GM18909 (cell line): ENCODE measurements at regions not wholly inside any gene's neighbourhood (a gene's known extent, or its start where the extent isn't known, plus 50 kb on each side); places are given as distances from the start of the nearest gene placed in this dataset.

ENCODE experiments used
- ATAC-seq: cut with Tn5 transposase; IDR thresholded peaks from one replicate; pipeline ENCODE4 v1.9.1; 2021; ENCODE audit warnings: mild to moderate bottlenecking; ENCODE audit not compliant: unreplicated experiment, poor library complexity

DNA sequence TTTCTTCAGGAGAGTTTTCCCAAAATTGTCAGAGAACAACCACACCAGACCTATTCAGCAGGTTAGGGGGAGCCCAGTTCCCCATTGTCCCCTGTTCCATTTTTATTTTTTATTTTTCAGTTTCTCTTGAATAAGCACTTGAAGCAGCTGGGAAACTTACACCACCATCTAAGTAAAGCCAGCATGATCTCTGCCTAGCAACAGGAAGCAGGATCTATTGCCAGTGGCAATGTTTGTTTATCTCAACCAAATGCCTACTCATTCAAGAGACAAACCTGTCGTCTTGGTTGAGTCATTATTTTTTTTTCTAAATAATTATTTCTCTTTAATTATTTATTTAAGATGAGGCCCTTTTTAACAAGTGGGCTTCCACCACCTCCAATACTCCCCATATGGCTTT, 379.3 kb downstream of the PLK2 start:
- ATAC-seq, result no peak

DNA sequence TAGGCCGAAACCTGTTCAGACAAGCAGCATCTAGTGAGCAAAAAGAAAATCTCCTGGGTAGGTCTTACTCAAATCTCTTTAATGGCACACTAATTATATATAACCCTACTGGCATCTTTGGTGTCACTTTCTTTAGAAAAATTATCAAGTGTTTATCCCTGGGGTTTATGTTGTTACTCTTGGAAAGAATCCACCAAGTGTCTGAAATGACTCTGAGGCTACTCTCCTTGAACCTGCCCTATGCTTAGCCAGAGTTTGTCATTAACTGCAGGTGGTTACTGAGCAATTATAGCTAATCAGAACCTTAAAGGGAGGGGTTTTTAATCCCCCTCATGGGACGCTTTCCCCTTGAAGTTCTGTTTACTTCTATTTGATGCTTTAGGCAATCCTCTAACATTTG, 381.9 kb downstream of the PLK2 start:
- no peak for ATAC-seq

DNA sequence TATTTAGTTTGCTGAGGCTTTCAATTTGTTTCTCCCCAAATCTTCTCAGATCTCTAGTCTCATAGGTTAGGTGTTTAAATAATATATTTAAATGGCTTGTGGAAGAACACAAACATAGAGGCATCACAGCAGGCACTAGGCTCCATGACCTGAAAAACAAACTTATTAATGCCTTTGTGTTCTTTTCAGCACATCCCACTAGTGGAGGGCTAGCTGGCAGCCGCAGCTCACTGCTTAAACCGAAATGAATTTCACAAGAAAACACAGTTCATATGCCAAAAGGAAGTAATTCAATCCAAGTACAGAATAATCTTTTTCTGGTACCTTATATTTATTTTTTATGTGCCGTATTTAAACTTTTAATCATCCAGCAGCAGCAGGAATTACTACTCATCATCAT, 382.5 kb downstream of the PLK2 start:
- no peak for ATAC-seq

DNA sequence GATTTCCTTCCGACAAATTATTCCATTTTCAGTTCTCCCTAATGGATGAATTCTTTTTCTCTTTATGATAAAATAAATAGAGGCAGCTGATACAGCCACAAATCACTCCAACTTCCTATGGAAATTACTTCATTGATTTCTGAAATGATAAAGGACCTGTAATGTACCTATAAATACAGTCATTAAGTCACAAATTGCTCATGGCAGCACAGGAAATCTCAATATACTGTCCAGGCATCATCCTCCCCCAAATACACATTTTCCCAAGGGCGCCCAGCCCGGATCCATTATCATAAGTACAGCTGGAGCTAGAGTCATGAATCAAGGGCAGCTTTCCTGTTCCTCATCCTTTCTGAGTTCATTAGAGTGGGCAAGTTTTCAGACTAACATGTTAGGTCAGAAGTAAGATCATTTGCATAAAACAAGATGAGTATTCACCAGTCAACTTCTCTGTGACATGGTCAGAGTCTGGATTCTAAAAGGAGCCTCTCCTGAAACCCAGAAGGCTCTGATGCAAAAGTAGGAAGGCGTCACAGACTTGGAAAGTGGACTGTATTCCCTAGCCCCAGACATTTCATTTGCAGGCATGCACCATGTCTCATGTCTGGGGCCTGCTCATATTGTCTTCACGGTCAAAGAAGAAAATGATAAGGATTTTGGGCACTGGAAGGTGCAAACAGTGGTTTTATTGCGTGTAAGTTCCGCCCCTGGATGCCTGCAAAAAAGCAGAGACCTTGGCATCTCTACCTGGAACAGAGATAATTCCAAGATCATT, 383.2 kb downstream of the PLK2 start:
- ATAC-seq, result no peak

DNA sequence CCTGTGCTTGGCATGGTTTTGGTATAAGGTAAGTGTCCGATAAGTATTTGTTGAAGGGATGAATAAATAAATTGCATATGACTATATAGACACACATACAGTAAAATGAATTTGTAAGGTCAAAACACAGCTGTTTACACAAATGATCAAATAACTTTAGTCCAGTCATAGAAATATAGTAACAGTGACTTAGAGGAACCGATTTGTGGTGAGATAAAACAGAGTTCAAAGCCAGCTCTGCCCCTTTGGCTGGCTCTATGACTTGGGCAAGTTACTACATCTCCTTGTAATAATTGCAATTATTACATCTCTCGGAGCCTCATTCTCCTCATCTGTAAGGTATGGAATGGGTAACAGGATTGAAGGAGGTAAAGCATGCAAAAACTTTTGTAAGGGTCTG, 384.0 kb downstream of the PLK2 start:
- no peak for ATAC-seq

DNA sequence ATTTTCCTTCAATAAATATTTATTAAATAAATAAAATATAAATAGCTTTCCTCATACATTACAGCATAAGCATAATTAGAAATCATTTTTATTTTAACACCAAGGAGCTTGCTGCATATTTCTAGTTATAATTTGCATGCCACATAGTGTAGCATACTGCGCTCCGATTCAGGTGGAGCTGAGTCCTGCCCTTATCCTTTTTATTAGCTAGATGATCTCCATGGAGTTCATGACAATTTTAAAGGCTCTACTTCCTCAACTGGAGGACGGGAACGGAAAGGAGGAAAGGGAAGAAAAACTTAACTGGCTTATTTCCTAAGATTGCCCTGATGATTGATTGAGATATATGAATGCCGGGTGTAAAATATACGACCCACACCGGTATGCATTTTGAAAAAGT, 385.2 kb downstream of the PLK2 start:
- ATAC-seq, result no peak

DNA sequence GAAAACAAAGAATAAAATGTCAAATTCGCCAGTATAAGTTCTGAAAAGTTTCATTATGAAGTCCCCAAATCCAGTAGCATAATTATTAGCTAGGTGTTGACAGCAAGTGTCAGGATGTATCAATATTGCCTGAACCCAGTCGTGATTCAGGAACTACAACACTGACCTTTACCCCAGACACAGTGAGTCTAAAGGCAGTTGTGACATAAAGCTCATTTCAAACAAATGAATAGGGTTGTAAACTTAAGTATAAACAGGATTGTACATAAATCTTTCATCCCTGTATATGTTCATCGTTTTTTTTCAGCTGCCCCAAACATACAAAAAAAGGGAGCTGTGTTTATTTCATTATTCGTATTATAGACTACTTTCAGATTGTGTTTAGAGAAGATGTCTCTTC, 385.7 kb downstream of the PLK2 start:
- no peak for ATAC-seq

DNA sequence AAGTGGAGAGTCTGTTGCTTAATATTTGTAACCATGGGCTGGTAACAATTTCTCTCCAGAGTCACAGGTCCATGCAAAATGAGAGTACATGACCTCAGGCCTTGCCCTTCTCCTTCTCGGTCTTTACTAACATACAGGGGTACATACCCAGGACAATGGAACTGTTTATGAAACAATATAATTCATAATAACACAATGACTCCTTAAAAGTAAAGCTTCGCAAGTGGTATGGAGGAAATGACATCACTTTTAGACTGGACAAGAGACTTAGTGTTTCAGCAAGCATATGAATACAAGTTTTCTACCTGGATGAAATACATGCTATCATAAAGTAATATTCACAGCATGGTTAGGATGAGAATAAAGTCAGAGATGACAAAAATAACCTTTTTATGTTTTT, 386.6 kb downstream of the PLK2 start:
- ATAC-seq, result no peak

DNA sequence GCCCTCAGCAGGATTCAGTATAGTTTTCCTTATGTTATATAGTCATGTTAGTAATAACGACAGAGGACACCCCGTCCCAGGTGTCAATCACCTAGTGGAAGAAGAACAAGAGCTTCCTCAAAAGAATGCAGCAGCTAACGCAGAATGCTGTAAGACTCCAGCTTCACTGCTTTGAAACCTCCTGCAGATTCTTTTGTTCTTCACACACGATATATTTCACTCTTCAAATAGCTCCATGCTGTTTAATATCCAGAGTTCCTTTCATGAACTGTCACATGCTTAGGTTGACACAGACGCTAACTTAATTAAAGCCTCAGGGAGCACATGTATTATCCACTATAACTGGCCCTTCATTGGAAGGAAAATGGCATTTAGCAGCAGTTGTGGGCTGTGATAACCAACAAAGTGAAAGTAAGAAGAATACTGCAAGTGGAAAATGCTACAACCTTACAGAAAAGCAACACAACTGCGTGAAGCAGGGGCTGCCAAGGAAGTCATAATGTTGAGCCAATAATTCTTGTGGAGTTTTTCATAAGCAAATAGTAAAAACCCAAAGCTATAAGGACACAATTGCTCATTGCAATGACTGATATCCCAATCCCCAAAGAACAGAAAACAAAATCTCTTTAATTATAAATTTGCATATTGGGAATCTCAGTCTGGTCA, 387.5 kb downstream of the PLK2 start:
- no peak for ATAC-seq

DNA sequence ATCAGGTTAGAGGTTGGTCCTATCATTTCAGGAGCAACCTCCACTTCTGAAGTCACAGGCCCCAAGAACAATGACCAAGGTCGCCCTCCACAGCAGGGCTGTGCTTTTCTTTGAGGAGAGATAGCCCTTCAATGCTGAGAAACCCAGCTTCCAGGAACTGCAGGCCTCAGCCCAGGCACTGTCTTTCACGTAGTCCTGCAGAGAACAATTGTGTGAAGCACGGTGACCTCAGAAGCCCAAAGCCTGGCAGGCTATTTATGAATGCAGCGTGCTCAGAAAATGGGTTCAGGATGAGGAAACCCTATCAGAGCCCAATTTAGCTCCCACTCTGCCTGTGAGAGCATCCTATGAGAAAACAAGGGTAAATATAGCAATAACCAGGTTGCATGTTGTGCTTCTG, 388.3 kb downstream of the PLK2 start:
- no peak for ATAC-seq

DNA sequence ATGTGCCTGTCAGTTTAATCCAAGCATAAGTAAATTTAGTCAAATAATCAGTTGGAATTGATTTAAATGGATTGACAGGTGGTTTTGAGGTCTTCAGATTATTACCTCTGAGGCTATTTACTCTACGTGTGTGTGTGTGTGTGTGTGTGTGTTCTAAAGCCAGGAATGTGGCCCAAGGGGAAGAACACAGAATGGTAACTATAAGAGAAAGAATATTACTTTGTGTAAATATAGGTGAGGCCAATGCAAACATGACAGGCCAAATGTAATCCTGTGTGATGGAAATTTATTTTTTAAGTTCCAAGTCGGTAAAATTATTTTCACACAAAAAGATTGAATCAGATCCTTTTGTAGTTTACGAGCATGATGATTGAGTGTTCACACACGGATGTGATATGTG, 390.0 kb downstream of the PLK2 start:
- ATAC-seq, result no peak

DNA sequence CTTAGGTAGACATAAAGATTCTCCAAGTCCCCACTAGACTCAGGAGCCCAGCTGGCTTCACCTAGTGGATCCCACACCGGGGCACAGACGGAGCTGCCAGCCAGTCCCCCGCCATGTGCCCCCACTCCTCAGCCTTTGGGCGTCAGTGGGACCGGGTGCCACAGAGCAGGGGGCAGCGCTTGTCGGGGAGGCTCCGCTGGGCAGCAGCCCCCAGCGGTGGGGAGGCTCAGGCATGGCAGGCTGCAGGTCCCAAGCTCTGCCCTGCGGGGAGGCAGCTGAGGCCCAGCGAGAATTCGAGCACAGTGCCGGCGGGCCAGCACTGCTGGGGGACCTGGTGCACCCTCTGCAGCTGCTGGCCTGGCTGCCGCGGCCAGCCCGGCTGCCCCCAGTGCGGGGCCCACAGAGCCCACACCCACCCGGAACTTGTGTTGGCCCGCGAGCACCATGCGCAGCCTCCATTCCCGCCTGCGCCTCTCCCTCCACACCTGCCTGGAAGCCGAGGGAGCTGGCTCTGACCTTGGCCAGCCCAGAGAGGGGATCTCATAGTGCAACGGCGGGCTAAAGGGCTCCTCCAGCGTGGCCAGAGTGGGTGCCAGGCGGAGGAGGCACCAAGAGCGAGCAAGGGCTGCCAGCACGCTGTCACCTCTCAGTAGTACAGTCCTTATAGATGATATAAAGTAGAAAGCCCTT, 390.7 kb downstream of the PLK2 start:
- ATAC-seq, result no peak

DNA sequence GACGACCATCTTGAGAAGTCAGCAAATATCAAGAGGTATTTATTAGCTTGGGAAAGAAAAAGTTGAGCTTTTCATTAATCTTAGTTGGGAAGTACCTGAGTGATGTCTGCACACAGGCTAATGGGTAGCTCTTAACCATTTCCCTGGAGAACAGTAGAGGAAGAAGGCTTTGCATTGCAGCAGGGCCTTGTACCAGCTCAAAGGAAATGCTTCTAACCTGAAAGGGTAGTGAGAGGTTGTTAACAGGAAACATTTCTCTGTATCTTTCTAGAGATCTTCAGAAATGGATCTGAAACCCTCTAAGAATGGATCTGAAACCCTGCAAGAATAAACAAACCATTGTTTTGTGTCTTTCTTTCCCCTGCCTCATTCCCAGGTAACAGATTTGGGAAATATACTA, 393.3 kb downstream of the PLK2 start:
- ATAC-seq, result no peak

DNA sequence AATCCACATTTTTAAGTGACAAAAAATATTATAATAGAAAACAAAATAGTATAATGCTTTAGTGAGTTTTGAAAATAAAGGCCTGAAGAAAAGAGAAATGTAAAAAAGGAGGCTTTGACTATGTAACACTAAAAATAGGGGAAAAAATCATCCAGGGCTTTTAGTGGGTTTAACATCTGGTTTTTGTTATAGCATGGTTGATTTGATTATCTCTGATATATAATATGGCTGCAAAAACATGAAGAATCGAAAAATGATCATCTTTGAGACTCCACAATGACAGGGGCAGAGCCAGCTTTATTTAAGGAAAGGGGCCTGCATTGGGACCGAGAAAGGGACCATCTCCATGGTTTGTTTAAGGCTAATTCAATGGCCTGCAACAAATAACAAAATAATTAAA, 393.8 kb downstream of the PLK2 start:
- ATAC-seq, result no peak

DNA sequence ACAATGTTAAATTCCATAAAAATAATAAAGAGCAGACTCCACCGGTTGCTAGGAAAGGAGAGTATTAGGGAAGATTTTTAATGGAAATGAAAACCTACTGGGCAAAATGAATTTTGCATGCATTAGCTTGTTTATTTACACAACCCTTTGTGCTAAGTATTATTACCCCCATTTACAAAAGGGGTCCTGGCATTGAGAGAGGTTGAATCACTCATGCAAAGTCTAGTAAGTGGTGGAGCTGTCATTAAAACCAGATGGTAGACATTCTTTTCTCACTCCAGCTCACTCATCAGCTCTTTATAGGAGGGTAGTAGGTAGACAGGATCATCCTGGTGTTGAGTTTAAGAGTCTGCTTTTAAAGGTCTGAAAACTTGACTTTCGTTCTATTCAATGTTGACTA, 395.1 kb downstream of the PLK2 start:
- ATAC-seq, result no peak

DNA sequence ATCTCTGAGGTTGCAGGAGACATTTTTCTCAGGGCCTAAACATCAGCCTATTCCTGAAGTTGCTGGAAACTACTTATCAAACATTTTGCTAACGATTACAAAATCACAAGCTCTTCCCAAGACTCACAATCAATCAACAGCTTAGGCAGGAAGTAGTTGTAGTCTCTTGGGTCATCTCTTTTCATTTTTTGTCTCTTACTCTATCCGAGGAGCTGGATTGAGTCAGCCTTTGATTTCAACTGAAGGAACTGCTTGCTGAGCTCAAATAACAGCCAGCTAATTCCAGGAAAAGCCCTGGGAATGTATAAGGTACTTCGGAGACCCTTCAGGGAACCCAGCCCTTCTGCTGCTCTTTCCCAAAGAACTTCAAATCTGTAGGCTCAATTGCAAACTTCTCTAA, 398.9 kb downstream of the PLK2 start:
- ATAC-seq, result no peak

DNA sequence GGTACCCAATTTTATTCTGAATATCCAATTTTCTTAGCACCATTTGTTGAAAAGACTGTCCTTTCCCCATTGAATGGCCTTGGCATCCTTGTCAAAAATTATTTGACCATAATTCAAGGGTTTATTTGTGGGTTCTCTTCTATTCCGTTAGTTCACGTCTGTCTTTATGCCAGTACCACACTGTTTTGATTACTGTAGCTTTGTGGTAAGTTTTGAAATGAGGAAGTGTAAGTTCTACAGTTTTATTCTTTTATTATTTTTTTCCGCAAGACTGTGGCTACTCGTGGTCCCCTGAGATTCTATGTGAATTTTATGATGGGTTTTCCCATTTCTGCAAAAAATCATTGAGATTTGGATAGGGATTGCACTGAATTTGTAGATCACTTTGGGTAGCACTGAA, 402.6 kb downstream of the PLK2 start:
- ATAC-seq, result no peak

DNA sequence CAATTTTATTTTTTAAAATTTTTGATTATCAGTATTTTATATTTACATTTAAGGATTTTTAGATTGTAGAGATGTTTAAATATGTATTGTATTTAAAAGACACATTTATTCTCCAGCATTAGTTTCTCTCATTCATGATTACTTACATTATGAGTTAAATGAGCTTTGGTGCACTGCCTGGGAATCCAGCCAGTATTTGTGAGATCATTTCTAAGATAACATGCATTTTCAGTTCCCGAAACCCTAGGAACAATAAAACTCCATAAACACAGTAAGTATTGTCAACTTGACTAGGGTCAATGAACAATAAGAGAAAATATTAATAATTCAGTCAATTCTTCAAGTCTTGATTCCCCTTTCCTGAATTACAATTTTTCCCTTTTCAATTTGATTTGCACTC, 403.3 kb downstream of the PLK2 start:
- ATAC-seq, result no peak

DNA sequence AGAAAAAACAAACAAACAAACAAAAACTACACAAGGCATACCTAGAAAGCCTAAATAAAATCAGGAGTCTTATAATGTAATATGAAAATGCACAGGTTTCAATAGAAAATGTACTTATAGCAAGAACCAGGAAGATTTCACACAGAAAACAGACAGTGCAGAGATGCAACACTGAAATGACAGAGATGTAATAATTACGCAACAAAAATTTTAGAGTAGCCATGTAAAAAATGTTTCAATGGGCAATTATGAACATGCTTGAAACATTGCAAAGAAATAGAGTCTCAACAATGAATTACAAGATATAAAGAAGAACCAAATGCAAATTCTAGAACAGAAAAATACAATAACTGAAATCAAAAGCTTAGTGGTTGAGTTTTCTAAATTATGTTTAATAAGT, 405.9 kb downstream of the PLK2 start:
- ATAC-seq, result no peak

DNA sequence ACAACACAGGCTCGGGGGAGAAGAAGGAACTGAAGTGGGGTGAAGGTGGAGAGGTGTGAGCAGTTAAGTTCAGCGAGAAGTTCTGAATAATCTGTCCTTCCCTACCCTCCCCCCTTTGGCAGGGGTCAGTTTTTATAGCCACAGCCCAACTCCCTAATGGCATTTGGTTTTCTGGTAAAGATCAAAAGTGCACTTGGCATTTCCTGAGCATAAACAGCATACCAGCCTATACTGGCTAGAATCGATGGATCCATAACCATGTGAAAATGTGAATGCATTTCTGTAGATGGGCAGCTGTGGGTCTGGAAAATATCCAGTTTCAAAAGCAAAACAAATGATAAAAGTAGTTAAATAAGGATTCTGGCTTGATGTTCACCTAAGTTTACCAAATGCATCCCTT, 410.9 kb downstream of the PLK2 start:
- ATAC-seq, result no peak

DNA sequence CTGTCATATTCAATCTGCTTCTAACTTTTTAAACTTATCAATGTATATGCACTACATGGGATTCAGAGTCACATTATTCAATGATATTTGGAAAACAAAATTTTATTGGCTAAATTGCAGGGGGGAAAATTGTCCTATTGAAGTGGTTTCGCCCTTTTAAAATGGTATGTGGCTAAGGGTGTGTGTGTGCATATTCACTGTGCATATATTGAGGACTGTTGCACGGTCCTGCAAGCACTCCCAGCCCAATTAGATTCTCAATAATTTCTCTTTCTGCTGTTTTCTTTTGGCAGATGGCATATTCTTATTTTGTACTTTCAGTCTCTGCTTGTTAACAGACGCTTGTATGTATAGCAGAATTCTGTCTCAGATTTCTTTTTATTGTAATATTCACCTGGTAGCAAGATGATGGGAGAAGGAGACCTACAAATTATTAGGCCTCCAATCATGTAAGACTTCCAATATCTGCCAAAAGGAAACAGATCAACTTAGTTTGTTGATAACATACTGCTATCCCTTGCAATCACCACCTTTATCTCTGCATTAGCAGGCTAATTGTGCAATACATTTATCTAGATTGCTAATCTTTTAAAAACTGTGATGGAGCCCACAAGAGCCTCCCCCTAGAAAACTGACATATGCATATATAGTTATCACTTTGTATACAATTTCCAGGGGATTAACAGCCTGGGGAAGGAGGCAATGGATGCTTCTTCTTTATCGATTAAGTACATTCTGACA, 411.5 kb downstream of the PLK2 start:
- no peak for ATAC-seq
